GM18867 (cell line): ENCODE measurements at regions not wholly inside any gene's neighbourhood (a gene's known extent, or its start where the extent isn't known, plus 50 kb on each side); places are given as distances from the start of the nearest gene placed in this dataset.
"Not testable (repeated sequence)": the region's sequence is repeated elsewhere in the genome, so short reads cannot be mapped to it uniquely, and the experiment has no call there.

Experiments used
- ATAC-seq: cut with Tn5 transposase; IDR thresholded peaks from one replicate; pipeline ENCODE4 v1.9.1; 2021; ENCODE audit warnings: mild to moderate bottlenecking, moderate library complexity; ENCODE audit not compliant: unreplicated experiment

DNA sequence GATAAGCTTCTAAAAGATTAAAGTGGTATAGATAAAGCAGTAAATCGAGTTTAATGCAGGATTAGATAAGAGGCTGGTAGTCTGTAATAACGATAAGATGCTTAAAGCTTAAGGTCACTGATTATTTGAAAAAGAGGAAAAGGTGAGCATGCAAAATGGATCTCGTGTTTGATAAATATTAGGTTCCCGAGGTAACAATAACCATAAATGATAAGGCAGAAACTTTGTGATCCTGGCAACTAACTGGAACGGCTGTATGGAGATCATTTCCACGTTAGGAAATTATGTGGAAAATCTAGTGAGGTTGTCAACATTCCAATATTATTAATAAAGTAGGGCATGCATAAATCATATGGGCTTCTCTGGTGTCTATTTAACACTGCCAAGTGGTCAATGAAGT lies 255.5 kb downstream of the EFCAB11 start:
- no peak for ATAC-seq

DNA sequence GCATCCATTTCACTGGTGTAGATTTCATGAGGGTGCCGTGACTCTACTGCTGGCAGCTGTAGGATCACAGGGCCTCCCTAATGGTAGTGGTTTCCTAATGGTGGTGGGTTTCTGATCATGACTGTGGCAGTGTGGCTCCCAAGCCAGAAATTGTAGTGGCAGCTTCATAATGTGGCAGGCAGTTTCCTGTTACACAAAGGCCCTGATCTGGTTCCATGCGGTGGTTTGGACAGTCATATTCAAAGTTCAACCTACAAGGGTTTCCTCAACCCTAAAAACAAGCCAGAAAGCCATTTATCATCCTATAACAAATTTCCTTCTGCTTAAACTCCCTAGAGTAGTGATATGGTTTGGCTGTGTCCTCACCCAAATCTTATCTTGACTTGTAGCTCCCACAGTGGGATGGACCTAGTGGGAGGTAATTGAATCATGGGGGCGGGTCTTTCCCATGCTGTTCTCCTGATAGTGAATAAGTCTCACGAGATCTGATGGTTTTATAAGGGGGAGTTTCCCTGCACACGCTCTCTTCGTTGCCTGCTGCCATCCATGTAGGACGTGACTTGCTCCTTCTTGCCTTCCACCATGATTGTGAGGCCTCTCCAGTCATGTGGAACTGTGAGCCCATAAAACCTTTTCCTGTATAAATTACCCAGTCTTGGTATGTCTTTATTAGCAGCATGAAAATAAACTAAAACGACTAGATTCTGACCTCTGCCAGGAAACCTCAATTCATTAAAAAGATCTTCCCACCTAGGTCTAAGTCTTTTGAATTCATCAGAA lies 257.1 kb downstream of the EFCAB11 start:
- no peak for ATAC-seq

DNA sequence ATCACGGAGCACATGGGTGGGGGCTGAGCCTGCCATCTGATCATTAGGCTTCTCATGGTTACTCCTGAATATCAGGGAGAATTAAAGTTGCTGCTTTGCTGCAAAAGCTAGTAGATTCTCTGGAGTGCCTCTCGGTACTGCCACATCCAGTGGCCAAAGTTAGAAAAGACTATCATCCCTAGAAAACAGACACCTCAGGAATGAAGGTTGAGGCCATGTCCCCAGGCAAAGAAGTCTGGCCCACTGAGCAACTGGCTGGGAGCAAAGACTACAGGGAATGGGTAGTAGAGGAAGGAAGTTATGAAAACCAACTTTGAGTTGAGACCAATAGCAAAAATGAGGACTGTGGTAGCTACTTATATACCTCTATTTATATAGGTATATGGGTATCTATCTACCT lies 258.7 kb downstream of the EFCAB11 start:
- ATAC-seq: no peak

DNA sequence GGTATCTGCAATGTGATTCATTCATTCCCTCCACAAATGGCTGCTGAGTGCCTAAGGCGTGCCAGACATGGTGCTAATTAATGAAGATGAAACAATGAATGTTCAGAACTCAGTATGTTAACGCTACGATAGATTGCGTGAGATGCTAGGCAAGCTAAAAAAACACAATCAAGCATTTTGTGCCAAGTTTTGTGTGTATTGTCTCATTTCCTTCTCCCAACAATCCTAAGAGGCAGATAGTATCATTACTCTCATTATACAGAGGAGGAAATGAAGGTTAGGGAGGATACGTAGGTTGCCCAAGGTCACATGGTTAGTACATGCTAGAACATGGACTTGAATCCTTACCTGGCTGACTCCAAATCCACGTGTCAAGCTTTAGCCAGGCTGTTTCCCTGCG lies 264.4 kb downstream of the EFCAB11 start:
- ATAC-seq: no peak

GRCh38 chr14:89689711-89690110 lies 264.8 kb downstream of the EFCAB11 start:
- ATAC-seq: not testable (repeated sequence)

DNA sequence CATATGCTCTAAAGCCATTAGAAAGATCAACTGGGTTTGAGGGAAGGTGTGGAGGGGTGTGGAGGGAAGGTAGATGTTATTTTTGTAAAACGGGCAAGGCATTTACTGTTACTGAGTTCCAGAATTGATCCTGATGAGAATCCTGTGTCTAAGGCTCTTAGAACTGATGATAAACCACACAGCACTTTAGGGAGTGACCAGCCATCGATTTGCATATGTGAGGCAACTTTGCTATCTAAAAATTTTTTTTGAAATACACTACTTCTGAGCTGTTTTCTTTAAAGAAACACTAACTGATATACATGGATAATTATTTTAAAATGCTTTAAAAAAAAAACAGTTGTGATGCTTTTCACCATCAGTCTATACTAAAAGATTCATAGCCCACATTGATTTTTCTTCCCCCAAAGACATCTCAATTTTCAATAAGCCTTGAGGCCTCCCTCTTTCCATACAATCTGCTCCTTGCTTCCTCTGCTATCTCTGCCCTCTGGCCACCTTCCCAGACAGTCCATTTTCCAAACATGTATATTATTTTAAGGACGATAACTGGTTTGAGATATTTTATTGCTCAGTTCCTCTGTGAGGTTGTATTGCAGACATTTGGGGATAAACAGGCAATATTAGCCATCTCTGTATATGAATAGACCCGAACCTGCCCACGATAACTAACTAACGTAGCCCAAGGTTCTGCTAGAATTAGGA lies 265.9 kb downstream of the EFCAB11 start:
- ATAC-seq: no peak

GRCh38 chr14:89687129-89687528 lies 267.4 kb downstream of the EFCAB11 start:
- not testable (repeated sequence) for ATAC-seq

GRCh38 chr14:89684139-89684538 lies 267.1 kb upstream of the FOXN3 start:
- ATAC-seq: no peak

DNA sequence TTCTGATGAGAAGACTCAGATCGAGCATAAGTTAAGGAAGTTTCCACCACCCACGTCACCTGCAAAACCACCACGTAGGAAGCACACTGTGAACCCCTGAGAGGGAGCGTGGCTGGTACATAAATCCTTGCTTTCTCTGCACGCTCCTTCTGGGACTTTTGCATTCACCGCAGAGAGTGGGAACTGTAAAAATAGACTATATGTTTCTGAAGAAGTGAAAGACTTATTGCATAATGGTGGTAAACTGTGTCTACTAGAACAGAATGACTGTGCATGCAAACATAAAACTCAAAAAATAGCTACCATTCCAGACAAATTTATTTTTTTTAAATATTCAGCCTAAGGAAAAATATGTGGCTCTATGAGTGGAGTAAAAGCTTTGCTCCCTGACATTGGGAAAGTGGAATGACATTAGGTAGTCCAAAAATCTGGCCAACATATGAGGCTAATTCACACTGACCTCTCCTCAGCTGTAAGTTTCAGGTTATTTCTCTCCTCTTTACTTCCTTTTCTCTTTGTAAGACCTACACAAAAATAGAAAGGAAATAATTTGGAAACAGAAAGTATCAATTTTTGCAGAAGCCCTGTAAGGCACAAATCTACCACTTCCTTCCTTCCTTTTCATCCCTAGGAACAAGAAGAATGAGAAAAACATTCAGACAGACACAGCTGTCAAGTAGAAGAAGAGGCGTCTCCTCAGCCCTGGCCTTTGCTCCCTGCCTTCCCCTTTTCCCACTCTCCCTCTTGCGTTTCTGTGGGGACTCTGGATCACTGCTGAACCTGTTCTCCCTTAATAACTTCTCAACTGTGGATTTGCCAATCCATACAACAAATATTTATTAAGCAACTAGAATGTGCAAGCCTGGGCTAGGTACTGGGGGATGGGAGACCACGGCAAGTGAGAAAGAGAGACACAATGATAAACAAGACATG lies 264.3 kb upstream of the FOXN3 start:
- peak; percentile 70 for ATAC-seq

DNA sequence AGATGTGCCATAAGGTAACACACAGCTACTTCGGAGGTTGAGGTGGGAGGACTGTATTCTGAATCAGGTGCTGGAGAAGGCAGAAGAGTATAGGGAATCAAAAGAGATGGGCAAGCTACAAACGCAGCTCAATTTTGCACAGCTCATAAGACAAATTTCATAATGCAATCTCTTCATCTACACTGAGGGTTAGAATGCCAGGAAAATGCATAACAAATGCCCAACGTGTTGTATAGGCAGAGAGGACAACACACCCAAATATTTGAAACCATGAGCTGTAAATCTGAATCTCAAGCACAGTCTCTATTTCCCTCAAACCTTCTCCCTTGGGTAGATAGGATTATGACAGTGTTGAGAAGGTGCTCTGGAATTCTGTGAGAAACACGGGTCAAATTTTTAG lies 263.1 kb upstream of the FOXN3 start:
- no peak for ATAC-seq

DNA sequence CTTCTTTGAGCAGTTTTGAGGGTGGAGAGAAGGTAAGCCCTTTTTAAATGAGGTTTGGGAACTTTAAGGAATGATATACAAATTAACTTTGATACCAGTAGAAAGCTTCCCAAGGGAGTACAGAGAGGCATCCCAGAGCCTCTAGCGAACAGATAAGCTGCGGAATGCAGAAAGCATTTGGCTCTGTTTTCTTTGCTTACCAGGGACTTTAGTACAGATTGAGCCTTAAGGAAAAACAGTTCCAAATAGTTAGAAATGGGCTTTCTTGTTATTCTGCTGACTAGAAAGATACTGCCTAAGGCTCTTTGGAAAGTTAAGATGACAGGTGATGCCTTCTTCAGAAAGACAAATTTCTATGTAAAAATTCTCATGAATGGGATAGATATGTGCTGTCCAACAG lies 261.7 kb upstream of the FOXN3 start:
- no peak for ATAC-seq

DNA sequence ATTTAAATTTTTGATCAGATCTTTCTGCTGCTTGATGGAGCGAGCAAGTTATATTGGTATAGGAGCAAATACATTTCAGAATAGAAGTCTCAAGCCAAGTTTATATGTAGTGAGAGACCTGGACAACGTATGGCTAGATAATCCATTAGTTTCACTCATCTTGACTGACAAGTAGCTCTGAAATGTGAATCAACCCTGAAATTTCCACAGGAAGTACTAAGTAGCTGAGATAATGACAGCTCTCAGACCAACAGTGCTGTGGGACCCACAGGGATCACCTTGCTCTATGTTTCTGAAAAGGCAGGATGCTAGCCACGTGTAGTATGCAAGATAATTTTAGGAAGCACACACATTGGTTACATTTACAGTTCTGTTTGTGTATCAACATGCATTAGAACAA lies 258.6 kb upstream of the FOXN3 start:
- ATAC-seq: no peak

GRCh38 chr14:89674936-89675335 lies 257.9 kb upstream of the FOXN3 start:
- no peak for ATAC-seq

DNA sequence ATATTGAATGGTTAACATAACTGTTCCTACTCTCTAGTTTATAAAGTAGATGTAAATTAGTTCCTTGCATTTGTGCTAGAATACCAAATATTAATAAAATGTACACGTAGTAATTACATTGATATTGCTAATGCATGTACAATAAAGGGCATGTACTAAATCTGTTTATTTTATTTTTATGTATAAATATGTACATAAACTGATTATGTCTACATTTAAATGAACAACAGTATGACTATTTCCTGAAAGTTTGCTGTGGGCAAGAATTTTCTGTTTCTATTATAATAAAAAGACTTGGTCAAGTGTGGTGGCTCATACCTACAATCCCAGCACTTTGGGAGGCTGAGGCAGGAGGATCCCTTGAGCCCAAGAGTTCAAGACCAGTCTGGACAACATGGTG lies 257.2 kb upstream of the FOXN3 start:
- no peak for ATAC-seq

GRCh38 chr14:89673512-89674225 lies 256.6 kb upstream of the FOXN3 start:
- ATAC-seq: no peak

DNA sequence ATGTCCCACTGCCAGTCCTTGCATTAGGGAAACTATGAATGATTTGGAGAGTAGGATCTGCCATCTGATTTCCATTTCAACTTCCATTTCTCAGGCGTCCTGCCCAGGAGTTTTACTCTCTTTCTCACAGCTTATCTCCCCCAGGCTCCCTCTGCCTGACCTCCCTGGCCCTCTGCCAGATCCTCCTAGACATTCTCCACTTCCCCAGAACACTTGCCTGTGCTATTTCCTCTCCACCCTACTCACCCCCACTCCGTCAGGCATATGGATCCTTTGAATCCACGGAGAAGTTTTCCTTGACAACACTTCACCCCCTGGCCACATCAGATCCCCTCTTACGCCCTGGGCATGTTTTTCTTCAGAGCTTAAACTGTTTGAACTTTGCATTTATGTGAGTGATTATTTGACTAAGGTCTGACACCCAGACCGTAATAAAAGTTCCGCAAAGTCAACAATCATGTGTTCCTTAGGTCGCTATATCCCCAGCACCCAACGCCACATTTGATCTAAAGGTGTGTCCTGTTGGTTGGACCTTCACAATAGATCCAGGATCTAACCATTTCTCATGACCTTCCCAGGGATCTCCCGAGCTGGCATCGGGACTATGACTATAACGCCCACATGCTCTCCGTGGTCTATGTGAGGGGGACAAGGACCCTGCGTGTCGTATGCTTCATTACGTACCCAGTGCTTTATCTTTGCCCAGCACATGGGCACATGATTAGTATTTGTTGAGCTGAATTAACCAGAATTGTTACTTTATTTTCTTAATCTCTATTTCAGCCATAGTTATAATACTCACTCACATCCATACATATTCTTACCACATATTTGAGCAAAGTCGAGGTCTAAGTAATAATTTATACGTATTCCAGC lies 255.8 kb upstream of the FOXN3 start:
- no peak for ATAC-seq

GRCh38 chr14:89669193-89669592 lies 252.2 kb upstream of the FOXN3 start:
- ATAC-seq: no peak

GRCh38 chr14:89667983-89668382 lies 250.9 kb upstream of the FOXN3 start:
- no peak for ATAC-seq

DNA sequence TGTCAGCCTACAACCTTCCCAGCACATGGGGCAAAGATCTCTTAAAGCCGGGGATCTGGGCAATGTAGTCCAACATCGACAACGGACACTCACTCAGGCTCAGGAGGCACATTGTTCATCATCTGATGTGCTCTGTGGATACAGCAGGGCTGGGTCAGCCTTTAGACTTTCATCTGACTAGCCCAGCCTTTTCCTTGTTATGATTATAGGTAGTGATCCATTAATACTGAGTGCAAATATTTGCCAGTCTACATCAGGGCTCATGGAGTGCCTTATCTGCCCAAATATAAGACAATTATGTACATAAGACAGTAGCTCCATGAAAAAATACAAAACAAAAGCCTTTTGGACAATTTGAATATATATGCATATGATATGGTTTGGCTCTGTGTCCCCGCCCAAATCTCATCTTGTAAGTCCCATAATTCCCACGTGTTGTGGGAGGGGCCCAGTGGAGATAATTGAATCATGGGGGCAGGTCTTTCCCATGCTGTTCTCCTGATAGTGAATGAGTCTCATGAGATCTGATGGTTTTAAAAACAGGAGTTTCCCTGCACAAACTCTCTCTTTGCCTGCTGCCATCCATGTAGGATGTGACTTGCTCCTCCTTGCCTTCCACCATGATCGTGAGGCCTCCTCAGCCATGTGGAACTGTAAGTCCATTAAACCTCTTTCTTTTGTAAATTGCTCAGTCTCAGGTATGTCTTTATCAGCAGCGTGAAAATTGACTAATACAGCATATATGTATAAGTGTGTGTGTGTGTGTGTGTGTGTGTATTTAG lies 248.5 kb upstream of the FOXN3 start:
- not testable (repeated sequence) for ATAC-seq
